ENCODE measurements at regions not wholly inside any gene's neighbourhood (a gene's known extent, or its start where the extent isn't known, plus 50 kb on each side); places are given as distances from the start of the nearest gene placed in this dataset.

GRCh38 chr3:67710396-67710795 is 56.0 kb upstream of the SUCLG2 start:
- TF ChIP-seq REST (IDR thresholded peaks at IDR 0.05; ENCODE audit: insufficient read depth in 1 of 2, low read depth in 2 of 2, low read length in 2 of 2) (no peak), POLR2AphosphoS5 (IDR thresholded peaks at IDR 0.05; ENCODE audit: low read depth, low read length) (no peak), TAF1 (IDR thresholded peaks at IDR 0.05; ENCODE audit: borderline replicate concordance, insufficient read depth, low read length) (no peak), FOXP2 (optimal IDR thresholded peaks at IDR 0.05; ENCODE audit: borderline replicate concordance, extremely low read depth, extremely low read length, insufficient read depth) (no peak)
